ENCODE measurements at regions not wholly inside any gene's neighbourhood (a gene's known extent, or its start where the extent isn't known, plus 50 kb on each side); places are given as distances from the start of the nearest gene placed in this dataset.

DNA sequence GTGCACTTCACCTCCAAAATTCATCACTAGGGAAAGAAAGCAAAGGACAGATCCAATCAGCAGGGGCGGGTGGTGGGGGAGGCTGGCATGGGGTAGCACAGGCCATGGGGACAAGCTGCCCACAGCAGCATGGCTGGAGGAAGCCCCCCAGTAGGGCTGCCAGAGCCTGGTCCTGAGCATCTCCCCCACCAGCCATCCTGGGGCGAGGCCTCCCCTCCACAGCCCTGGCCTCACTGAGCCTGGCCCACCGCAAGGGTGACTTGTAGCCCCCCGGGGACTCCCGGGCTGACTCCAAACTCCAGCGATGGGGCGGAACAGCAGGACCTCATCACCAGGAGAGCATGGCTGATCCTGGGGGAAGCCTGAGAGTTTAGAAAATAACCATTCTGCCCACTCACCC lies 92.4 kb upstream of the TCERG1L start:
- TF ChIP-seq, protein P1, sequence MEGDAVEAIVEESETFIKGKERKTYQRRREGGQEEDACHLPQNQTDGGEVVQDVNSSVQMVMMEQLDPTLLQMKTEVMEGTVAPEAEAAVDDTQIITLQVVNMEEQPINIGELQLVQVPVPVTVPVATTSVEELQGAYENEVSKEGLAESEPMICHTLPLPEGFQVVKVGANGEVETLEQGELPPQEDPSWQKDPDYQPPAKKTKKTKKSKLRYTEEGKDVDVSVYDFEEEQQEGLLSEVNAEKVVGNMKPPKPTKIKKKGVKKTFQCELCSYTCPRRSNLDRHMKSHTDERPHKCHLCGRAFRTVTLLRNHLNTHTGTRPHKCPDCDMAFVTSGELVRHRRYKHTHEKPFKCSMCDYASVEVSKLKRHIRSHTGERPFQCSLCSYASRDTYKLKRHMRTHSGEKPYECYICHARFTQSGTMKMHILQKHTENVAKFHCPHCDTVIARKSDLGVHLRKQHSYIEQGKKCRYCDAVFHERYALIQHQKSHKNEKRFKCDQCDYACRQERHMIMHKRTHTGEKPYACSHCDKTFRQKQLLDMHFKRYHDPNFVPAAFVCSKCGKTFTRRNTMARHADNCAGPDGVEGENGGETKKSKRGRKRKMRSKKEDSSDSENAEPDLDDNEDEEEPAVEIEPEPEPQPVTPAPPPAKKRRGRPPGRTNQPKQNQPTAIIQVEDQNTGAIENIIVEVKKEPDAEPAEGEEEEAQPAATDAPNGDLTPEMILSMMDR (IDR thresholded peaks at IDR 0.05; ENCODE audit: low read depth, low read length, poor library complexity, severe bottlenecking) = no peak
- no peak for TF ChIP-seq EZH2phosphoT487 (IDR thresholded peaks at IDR 0.05; ENCODE audit: borderline replicate concordance, low read length)

All from DOHH2 (cell line).